SK-N-SH (cell line): ENCODE measurements at regions not wholly inside any gene's neighbourhood (a gene's known extent, or its start where the extent isn't known, plus 50 kb on each side); places are given as distances from the start of the nearest gene placed in this dataset.

Source experiments
- CTCF ChIA-PET: fragments of 300-600, 350-600 bp; formaldehyde crosslinking; extraction: SDS; loops from one replicate; lab custom pipeline; 2021; lab: Yijun Ruan, JAX
- POLR2A ChIA-PET: fragments of 350-600 bp; sonication (Branson Sonifier 250); formaldehyde crosslinking; extraction: SDS; loops from one replicate; lab custom pipeline; 2020; ENCODE audit warnings: antibody characterized with exemption, inconsistent platforms; lab: Yijun Ruan, JAX
- DNase-seq: peaks from one replicate; pipeline ENCODE4 v3.0.0; 2012
- H2AFZ ChIP-seq: fragments of 200-600 bp; sonication (generic); 2 replicates; pipeline ENCODE4 v1.8.1; 2016; ENCODE audit warnings: antibody characterized with exemption, mild to moderate bottlenecking, low read depth
- H3F3A ChIP-seq: fragments of 200-600 bp; sonication (generic); replicated peaks from 2 replicates; pipeline ENCODE3; 2016; ENCODE audit warnings: antibody characterized with exemption, mild to moderate bottlenecking; ENCODE audit not compliant: insufficient read depth
- H3K27ac ChIP-seq, 2 experiments: fragments of 200-500 bp in 1 of 2; fragments of 200-600 bp in 1 of 2; sonication (Bioruptor generic) in 1 of 2; sonication (generic), shearing (Covaris generic) in 1 of 2; 2 replicates each; pipeline versions ENCODE4 v1.5.1 to v1.6.1; 2014 to 2016; ENCODE audit warnings: low read depth in 2 of 2, inconsistent platforms in 1 of 2, low read length in 1 of 2, mild to moderate bottlenecking in 1 of 2, mixed read lengths in 1 of 2
- H3K27me3 ChIP-seq: fragments of 200-600 bp; sonication (generic), shearing (Covaris generic); 2 replicates; pipeline ENCODE4 v1.6.1; 2016; ENCODE audit warnings: mixed run types; ENCODE audit not compliant: insufficient read depth
- H3K36me3 ChIP-seq, 2 experiments: fragments of 200-500 bp in 1 of 2; fragments of 200-600 bp in 1 of 2; sonication (Bioruptor generic) in 1 of 2; sonication (generic) in 1 of 2; replicated peaks in 1 of 2; 2 replicates each; pipeline versions ENCODE3 to v1.5.1; 2014 to 2016; ENCODE audit warnings: low read length in 1 of 2, mild to moderate bottlenecking in 1 of 2; ENCODE audit not compliant: insufficient read depth in 2 of 2, control insufficient read depth in 1 of 2
- H3K4me1 ChIP-seq, 2 experiments: fragments of 200-500 bp in 1 of 2; fragments of 200-600 bp in 1 of 2; sonication (Bioruptor generic) in 1 of 2; sonication (generic), shearing (Covaris generic) in 1 of 2; 2 replicates each; pipeline versions ENCODE4 v1.5.1 to v1.6.1; 2014 to 2016; ENCODE audit warnings: low read depth in 1 of 2, low read length in 1 of 2, mixed run types in 1 of 2; ENCODE audit not compliant: insufficient read depth in 2 of 2, control insufficient read depth in 1 of 2
- H3K4me2 ChIP-seq: fragments of 200-600 bp; sonication (generic), shearing (Covaris generic); 2 replicates; pipeline ENCODE4 v1.6.1; 2017; ENCODE audit warnings: mixed run types
- H3K4me3 ChIP-seq, 2 experiments: fragments of 200-500 bp in 1 of 2; fragments of 200-600 bp in 1 of 2; sonication (Bioruptor generic) in 1 of 2; sonication (generic), shearing (Covaris generic) in 1 of 2; 2 replicates each; pipeline versions ENCODE4 v1.5.1 to v1.8.1; 2014 to 2016; ENCODE audit warnings: low read depth in 2 of 2, inconsistent platforms in 1 of 2, low read length in 1 of 2, mild to moderate bottlenecking in 1 of 2, mixed read lengths in 1 of 2, moderate library complexity in 1 of 2
- H3K79me2 ChIP-seq: fragments of 200-600 bp; sonication (generic); 2 replicates; pipeline ENCODE4 v1.8.1; 2017; ENCODE audit warnings: mild to moderate bottlenecking; ENCODE audit not compliant: insufficient read depth
- H3K9ac ChIP-seq: fragments of 200-600 bp; sonication (generic); 2 replicates; pipeline ENCODE4 v1.6.1; 2017; ENCODE audit warnings: mixed run types
- H3K9me2 ChIP-seq: fragments of 200-600 bp; sonication (generic); 2 replicates; pipeline ENCODE4 v1.6.1; 2017; ENCODE audit warnings: mixed run types
- H3K9me3 ChIP-seq: fragments of 200-600 bp; sonication (generic); 2 replicates; pipeline ENCODE4 v1.6.1; 2017; ENCODE audit warnings: mixed run types, mild to moderate bottlenecking, moderate library complexity
- H4K20me1 ChIP-seq: fragments of 200-600 bp; sonication (generic); 2 replicates; pipeline ENCODE4 v1.6.1; 2017; ENCODE audit warnings: mild to moderate bottlenecking, mixed run types; ENCODE audit not compliant: insufficient read depth
- EP300 ChIP-seq, 2 experiments: IDR thresholded peaks; 2 replicates each; pipeline versions ENCODE4 v1.4.0 to v1.6.1; 2012; ENCODE audit warnings: borderline replicate concordance in 1 of 2, low read depth in 1 of 2, low read length in 1 of 2
- EZH2phosphoT487 ChIP-seq: fragments of 200-600 bp; sonication (generic); IDR thresholded peaks from 2 replicates; pipeline ENCODE4 v1.6.1; 2017; ENCODE audit warnings: low read depth, mixed run types, mild to moderate bottlenecking, antibody characterized with exemption, moderate library complexity, borderline replicate concordance
- FOSL2 ChIP-seq: IDR thresholded peaks from 2 replicates; pipeline ENCODE4 v1.4.0; 2012; ENCODE audit warnings: low read depth, mild to moderate bottlenecking, moderate library complexity, borderline replicate concordance
- FOXJ3 ChIP-seq: sonication (generic); formaldehyde crosslinking; IDR thresholded peaks from 2 replicates; pipeline ENCODE4 v1.5.1; 2020; ENCODE audit warnings: mild to moderate bottlenecking, missing genetic modification reagents
- FOXM1 ChIP-seq: IDR thresholded peaks from 2 replicates; pipeline ENCODE4 v1.4.0; 2012; ENCODE audit warnings: low read depth, mild to moderate bottlenecking
- GABPA ChIP-seq: IDR thresholded peaks from 2 replicates; pipeline ENCODE4 v1.4.0; 2012; ENCODE audit warnings: low read depth, mild to moderate bottlenecking
- GATA2 ChIP-seq: sonication (generic); formaldehyde crosslinking; IDR thresholded peaks from 2 replicates; pipeline ENCODE4 v1.5.0; 2020; ENCODE audit warnings: mild to moderate bottlenecking, missing genetic modification reagents
- JUND ChIP-seq: IDR thresholded peaks from 2 replicates; pipeline ENCODE4 v1.4.0; 2012
- MXI1 ChIP-seq: IDR thresholded peaks from 2 replicates; pipeline ENCODE4 v1.6.1; 2012; ENCODE audit warnings: mild to moderate bottlenecking, low read depth, low read length, improper control_type of control experiment
- NRF1 ChIP-seq: IDR thresholded peaks from 2 replicates; pipeline ENCODE4 v1.6.1; 2012; ENCODE audit warnings: low read depth, mild to moderate bottlenecking, low read length
- RAD21 ChIP-seq: IDR thresholded peaks from 2 replicates; pipeline ENCODE4 v1.6.1; 2012; ENCODE audit warnings: mild to moderate bottlenecking, low read length
- TAF1 ChIP-seq: IDR thresholded peaks from 2 replicates; pipeline ENCODE4 v1.6.1; 2012; ENCODE audit warnings: low read depth, mild to moderate bottlenecking, low read length, moderate library complexity, borderline replicate concordance
- TCF12 ChIP-seq: IDR thresholded peaks from 2 replicates; pipeline ENCODE4 v1.4.0; 2012
- TEAD4 ChIP-seq: IDR thresholded peaks from 2 replicates; pipeline ENCODE4 v1.4.0; 2012; ENCODE audit warnings: mild to moderate bottlenecking, borderline replicate concordance; ENCODE audit not compliant: insufficient read depth
- USF1 ChIP-seq: IDR thresholded peaks from 2 replicates; pipeline ENCODE4 v1.4.0; 2012; ENCODE audit warnings: low read depth, borderline replicate concordance
- ZBTB33 ChIP-seq: IDR thresholded peaks from 2 replicates; pipeline ENCODE4 v1.4.0; 2012; ENCODE audit warnings: low read depth, borderline replicate concordance
- WGBS: methylation state at CpG from one replicate; pipeline ENCODE4 v1.1.6; 2017; ENCODE audit warnings: low lambda C conversion rate; 5-methylcytosine and 5-hydroxymethylcytosine counted together

DNA sequence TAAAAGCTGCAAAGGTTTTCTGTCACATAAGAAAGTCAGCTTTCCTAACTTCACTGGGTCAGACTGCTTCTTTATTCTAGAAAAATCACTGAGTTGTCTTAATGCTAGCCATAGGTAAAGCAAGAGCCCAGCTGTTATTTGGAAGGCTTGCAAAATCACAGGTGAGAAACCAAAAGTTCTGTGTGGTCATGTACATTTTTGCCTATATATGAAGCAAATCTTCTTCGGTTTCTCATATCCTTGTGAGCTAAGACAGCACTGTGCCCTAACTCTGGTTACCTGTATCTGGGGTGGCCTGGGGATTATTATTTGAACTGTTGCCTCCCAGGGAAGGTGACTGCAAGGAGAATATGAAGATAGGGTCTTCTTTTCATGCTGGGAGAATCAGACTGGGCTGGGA lies 444.9 kb upstream of the CLINT1 start:
- no peaks in the 10 kb centered on the region for H3K9me3 ChIP-seq
- no peak overlapping the region for H3K4me3 ChIP-seq
- H3K4me2 ChIP-seq, result no peak overlapping the region
- CTCF ChIA-PET, result no interaction called here
- no peaks in the 10 kb centered on the region for H3K27me3 ChIP-seq
- TF ChIP-seq JUND (no peak), RAD21 (no peak), TCF12 (no peak), TEAD4 (no peak), EZH2phosphoT487 (no peak), FOXM1 (no peak), ZBTB33 (no peak), GABPA (no peak), GATA2 (CRISPR knock-in tag) (no peak), USF1 (no peak), FOXJ3 (CRISPR knock-in tag) (no peak), NRF1 (no peak), MXI1 (no peak), TAF1 (no peak), FOSL2 (no peak), EP300 (IDR thresholded peaks at IDR 0.05; ENCODE audit: borderline replicate concordance in 1 of 2, low read depth in 1 of 2, low read length in 1 of 2) (no peak)
- no peaks in the 10 kb centered on the region for H3F3A ChIP-seq
- H4K20me1 ChIP-seq, result no peaks in the 10 kb centered on the region
- 43% methylated on average over 1 of the region's 1 CpG for WGBS
- no peak overlapping the region for H2AFZ ChIP-seq
- H3K9ac ChIP-seq, result no peak overlapping the region
- no peaks in the 10 kb centered on the region for H3K79me2 ChIP-seq
- DNase-seq, result no peak
- no peaks in the 10 kb centered on the region for H3K36me3 ChIP-seq
- H3K27ac ChIP-seq, result no peak overlapping the region
- POLR2A ChIA-PET, result no interaction called here
- no peaks in the 10 kb centered on the region for H3K9me2 ChIP-seq
- no peaks in the 10 kb centered on the region for H3K4me1 ChIP-seq

GRCh38 chr5:158303275-158303674 lies 444.3 kb upstream of the CLINT1 start:
- no peak overlapping the region for H3K9ac ChIP-seq
- CTCF ChIA-PET, result no interaction called here
- WGBS, result 11% methylated on average over 3 of the region's 3 CpGs

More at GRCh38 chr5:158303275-158303674, 444.3 kb upstream of the CLINT1 start:
- no peaks in the 10 kb centered on the region for H3F3A ChIP-seq
- H3K36me3 ChIP-seq, result no peaks in the 10 kb centered on the region
- H3K79me2 ChIP-seq, result no peaks in the 10 kb centered on the region
- no peaks in the 10 kb centered on the region for H4K20me1 ChIP-seq
- peak; percentile 18 for DNase-seq
- no peaks in the 10 kb centered on the region for H3K27me3 ChIP-seq
- H3K9me2 ChIP-seq, result no peaks in the 10 kb centered on the region
- H2AFZ ChIP-seq, result no peak overlapping the region
- H3K4me1 ChIP-seq, result no peaks in the 10 kb centered on the region
- no peak overlapping the region for H3K27ac ChIP-seq
- no peaks in the 10 kb centered on the region for H3K9me3 ChIP-seq
- no peak overlapping the region for H3K4me3 ChIP-seq
- no peak overlapping the region for H3K4me2 ChIP-seq
- TF ChIP-seq TCF12, result no peak
- peak; percentile 33; the same call in 1 of the 2 replicates for TF ChIP-seq MXI1
- POLR2A ChIA-PET, result no interaction called here
